Liver (tissue), 3 donors: ENCODE measurements at regions not wholly inside any gene's neighbourhood (a gene's known extent, or its start where the extent isn't known, plus 50 kb on each side); places are given as distances from the start of the nearest gene placed in this dataset.

Experiments
- FOXA1 ChIP-seq: IDR thresholded peaks from 2 replicates; pipeline ENCODE4 v1.6.1; 2016; ENCODE audit warnings: antibody characterized with exemption
- GABPA ChIP-seq, 2 donors: IDR thresholded peaks in 1 of 2; conservative IDR thresholded peaks in 1 of 2; 2 replicates each; pipeline ENCODE4 v1.6.1; 2016; ENCODE audit warnings: antibody characterized with exemption in 2 of 2, mild to moderate bottlenecking in 1 of 2, moderate library complexity in 1 of 2
- SP1 ChIP-seq: IDR thresholded peaks from 2 replicates; pipeline ENCODE4 v1.6.1; 2018; ENCODE audit warnings: antibody characterized with exemption, mild to moderate bottlenecking
- TF ChIP-seq, protein P1 (sequence below): IDR thresholded peaks from 2 replicates; pipeline ENCODE4 v1.6.1; 2016; ENCODE audit warnings: antibody characterized with exemption
- TF ChIP-seq, protein P2 (sequence below): fragments of 150-350 bp; IDR thresholded peaks from 2 replicates; pipeline ENCODE4 v1.5.1; 2017; ENCODE audit warnings: improper control_type of control experiment, low read depth, low read length; ENCODE audit not compliant: missing input control
- TF ChIP-seq, protein P3 (sequence below): IDR thresholded peaks from 2 replicates; pipeline ENCODE4 v1.6.1; 2016; ENCODE audit warnings: antibody characterized with exemption, mild to moderate bottlenecking
- TF ChIP-seq, protein P4 (sequence below): IDR thresholded peaks from 2 replicates; pipeline ENCODE4 v1.6.1; 2016; ENCODE audit warnings: antibody characterized with exemption
- donor health status: healthy.
- donor health status: healthy.

DNA sequence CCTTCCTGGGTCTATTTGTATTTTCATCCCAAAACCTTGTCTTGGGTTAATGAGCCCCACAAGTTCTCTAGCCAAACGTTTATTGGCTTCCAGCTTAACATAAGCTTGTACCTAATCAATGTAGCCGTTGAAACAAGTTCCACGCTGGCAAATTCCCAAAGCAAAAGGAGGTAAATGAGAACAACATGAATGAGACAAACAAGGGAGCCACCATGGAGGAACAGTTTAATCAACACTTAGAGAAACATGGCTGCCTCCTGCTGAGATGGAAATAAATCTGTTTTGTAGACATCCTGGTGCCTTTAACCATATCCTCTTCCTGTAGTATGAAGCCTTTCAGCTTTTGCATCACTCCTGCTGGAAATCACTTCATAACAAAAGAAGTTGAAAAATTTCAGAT lies 166.6 kb upstream of the NFIB start:
- TF ChIP-seq SP1 (no peak), GABPA (IDR thresholded peaks at IDR 0.05 in 1 of 2, conservative IDR thresholded peaks at IDR 0.05 in 1 of 2) (no peak), FOXA1 (no peak)
- TF ChIP-seq, protein P1, sequence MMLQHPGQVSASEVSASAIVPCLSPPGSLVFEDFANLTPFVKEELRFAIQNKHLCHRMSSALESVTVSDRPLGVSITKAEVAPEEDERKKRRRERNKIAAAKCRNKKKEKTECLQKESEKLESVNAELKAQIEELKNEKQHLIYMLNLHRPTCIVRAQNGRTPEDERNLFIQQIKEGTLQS, result no peak
- TF ChIP-seq, protein P2, sequence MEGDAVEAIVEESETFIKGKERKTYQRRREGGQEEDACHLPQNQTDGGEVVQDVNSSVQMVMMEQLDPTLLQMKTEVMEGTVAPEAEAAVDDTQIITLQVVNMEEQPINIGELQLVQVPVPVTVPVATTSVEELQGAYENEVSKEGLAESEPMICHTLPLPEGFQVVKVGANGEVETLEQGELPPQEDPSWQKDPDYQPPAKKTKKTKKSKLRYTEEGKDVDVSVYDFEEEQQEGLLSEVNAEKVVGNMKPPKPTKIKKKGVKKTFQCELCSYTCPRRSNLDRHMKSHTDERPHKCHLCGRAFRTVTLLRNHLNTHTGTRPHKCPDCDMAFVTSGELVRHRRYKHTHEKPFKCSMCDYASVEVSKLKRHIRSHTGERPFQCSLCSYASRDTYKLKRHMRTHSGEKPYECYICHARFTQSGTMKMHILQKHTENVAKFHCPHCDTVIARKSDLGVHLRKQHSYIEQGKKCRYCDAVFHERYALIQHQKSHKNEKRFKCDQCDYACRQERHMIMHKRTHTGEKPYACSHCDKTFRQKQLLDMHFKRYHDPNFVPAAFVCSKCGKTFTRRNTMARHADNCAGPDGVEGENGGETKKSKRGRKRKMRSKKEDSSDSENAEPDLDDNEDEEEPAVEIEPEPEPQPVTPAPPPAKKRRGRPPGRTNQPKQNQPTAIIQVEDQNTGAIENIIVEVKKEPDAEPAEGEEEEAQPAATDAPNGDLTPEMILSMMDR, result no peak
- TF ChIP-seq, protein P3, sequence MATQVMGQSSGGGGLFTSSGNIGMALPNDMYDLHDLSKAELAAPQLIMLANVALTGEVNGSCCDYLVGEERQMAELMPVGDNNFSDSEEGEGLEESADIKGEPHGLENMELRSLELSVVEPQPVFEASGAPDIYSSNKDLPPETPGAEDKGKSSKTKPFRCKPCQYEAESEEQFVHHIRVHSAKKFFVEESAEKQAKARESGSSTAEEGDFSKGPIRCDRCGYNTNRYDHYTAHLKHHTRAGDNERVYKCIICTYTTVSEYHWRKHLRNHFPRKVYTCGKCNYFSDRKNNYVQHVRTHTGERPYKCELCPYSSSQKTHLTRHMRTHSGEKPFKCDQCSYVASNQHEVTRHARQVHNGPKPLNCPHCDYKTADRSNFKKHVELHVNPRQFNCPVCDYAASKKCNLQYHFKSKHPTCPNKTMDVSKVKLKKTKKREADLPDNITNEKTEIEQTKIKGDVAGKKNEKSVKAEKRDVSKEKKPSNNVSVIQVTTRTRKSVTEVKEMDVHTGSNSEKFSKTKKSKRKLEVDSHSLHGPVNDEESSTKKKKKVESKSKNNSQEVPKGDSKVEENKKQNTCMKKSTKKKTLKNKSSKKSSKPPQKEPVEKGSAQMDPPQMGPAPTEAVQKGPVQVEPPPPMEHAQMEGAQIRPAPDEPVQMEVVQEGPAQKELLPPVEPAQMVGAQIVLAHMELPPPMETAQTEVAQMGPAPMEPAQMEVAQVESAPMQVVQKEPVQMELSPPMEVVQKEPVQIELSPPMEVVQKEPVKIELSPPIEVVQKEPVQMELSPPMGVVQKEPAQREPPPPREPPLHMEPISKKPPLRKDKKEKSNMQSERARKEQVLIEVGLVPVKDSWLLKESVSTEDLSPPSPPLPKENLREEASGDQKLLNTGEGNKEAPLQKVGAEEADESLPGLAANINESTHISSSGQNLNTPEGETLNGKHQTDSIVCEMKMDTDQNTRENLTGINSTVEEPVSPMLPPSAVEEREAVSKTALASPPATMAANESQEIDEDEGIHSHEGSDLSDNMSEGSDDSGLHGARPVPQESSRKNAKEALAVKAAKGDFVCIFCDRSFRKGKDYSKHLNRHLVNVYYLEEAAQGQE, result no peak
- TF ChIP-seq, protein P4, sequence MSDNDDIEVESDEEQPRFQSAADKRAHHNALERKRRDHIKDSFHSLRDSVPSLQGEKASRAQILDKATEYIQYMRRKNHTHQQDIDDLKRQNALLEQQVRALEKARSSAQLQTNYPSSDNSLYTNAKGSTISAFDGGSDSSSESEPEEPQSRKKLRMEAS, result no peak
